Keratinocyte (primary cell): ENCODE measurements at regions not wholly inside any gene's neighbourhood (a gene's known extent, or its start where the extent isn't known, plus 50 kb on each side); places are given as distances from the start of the nearest gene placed in this dataset.
A peak's percentile ranks its signal among the peaks of the same experiment; 100 is the strongest.

Experiments used
- DNase-seq: peaks from one replicate; pipeline ENCODE4 v3.0.0-alpha.2; 2011; ENCODE audit warnings: low read depth, missing footprints, low spot score
- FAIRE-seq: peaks from 2 replicates; lab custom pipeline; 2011; peaks lifted over from hg19 to GRCh38; lab: Jason Lieb, UNC
- H2AFZ ChIP-seq: 2 replicates; pipeline ENCODE4 v1.6.0; 2012; ENCODE audit warnings: low read length, control low read depth, inconsistent platforms; ENCODE audit not compliant: control insufficient read depth
- H3K27ac ChIP-seq: 2 replicates; pipeline ENCODE4 v1.5.1; 2011; ENCODE audit warnings: low read length; ENCODE audit not compliant: control insufficient read depth, insufficient read depth
- H3K27me3 ChIP-seq: 3 replicates; pipeline ENCODE4 v1.6.0; 2011; ENCODE audit warnings: low read length; ENCODE audit not compliant: control insufficient read depth, insufficient read depth; ENCODE audit errors: extremely low read depth
- H3K36me3 ChIP-seq, 2 experiments: 2 replicates in 1 of 2; 3 replicates in 1 of 2; pipeline ENCODE4 v1.5.1; 2011; ENCODE audit warnings: low read length in 2 of 2, mild to moderate bottlenecking in 1 of 2; ENCODE audit not compliant: control insufficient read depth in 2 of 2, insufficient read depth in 2 of 2; ENCODE audit errors: extremely low read depth in 1 of 2
- H3K4me1 ChIP-seq: 3 replicates; pipeline ENCODE4 v1.5.1; 2011; ENCODE audit warnings: low read length; ENCODE audit not compliant: control insufficient read depth, insufficient read depth; ENCODE audit errors: extremely low read depth
- H3K4me2 ChIP-seq: 3 replicates; pipeline ENCODE4 v1.6.0; 2011; ENCODE audit warnings: low read depth, low read length; ENCODE audit not compliant: control insufficient read depth, insufficient read depth; ENCODE audit errors: extremely low read depth
- H3K4me3 ChIP-seq, 3 experiments: fragments of 200-600 bp in 1 of 3; sonication (generic) in 1 of 3; 2 replicates in 2 of 3; 3 replicates in 1 of 3; pipeline ENCODE4 v1.5.1; 2011 to 2016; ENCODE audit warnings: low read length in 3 of 3, mild to moderate bottlenecking in 3 of 3, control low read depth in 2 of 3, inconsistent platforms in 1 of 3, low read depth in 1 of 3, mixed read lengths in 1 of 3, mixed run types in 1 of 3, moderate library complexity in 1 of 3; ENCODE audit not compliant: control insufficient read depth in 2 of 3, insufficient read depth in 2 of 3; ENCODE audit errors: extremely low read depth in 1 of 3
- H3K79me2 ChIP-seq: 2 replicates; pipeline ENCODE4 v1.6.0; 2012; ENCODE audit warnings: low read length; ENCODE audit not compliant: control insufficient read depth, insufficient read depth
- H3K9ac ChIP-seq: 3 replicates; pipeline ENCODE4 v1.6.0; 2011; ENCODE audit warnings: low read length; ENCODE audit not compliant: control insufficient read depth, insufficient read depth; ENCODE audit errors: extremely low read depth
- H3K9me1 ChIP-seq: 3 replicates; pipeline ENCODE4 v1.6.0; 2011; ENCODE audit warnings: low read length; ENCODE audit not compliant: control insufficient read depth, insufficient read depth; ENCODE audit errors: extremely low read depth
- H3K9me3 ChIP-seq: 2 replicates; pipeline ENCODE4 v1.5.1; 2012; ENCODE audit warnings: low read depth, low read length; ENCODE audit not compliant: control insufficient read depth
- H4K20me1 ChIP-seq: 3 replicates; pipeline ENCODE4 v1.6.0; 2011; ENCODE audit warnings: low read length; ENCODE audit not compliant: control insufficient read depth, insufficient read depth; ENCODE audit errors: extremely low read depth
- CTCF ChIP-seq, 3 experiments: IDR thresholded peaks in 1 of 3; conservative IDR thresholded peaks in 1 of 3; optimal IDR thresholded peaks in 1 of 3; 2 replicates in 2 of 3; 3 replicates in 1 of 3; pipeline versions ENCODE3 to v1.5.1; 2011; ENCODE audit warnings: low read length in 3 of 3, mild to moderate bottlenecking in 3 of 3, moderate library complexity in 2 of 3, control low read depth in 1 of 3, inconsistent platforms in 1 of 3; ENCODE audit not compliant: insufficient read depth in 2 of 3; ENCODE audit errors: extremely low read depth in 1 of 3
- EZH2 ChIP-seq: IDR thresholded peaks from one replicate; pipeline ENCODE4 v1.6.1; 2012; ENCODE audit warnings: inconsistent platforms, mild to moderate bottlenecking, low read length, moderate library complexity
- dilution Hi-C: fragments of 300-500 bp; cut with MboI; formaldehyde crosslinking; loops from one replicate; pipeline ENCODE4 v1.7.0; 2020; ENCODE audit warnings: low sequenced_read_pairs; ENCODE audit not compliant: extremely low pct_ligation_motif_present

DNA sequence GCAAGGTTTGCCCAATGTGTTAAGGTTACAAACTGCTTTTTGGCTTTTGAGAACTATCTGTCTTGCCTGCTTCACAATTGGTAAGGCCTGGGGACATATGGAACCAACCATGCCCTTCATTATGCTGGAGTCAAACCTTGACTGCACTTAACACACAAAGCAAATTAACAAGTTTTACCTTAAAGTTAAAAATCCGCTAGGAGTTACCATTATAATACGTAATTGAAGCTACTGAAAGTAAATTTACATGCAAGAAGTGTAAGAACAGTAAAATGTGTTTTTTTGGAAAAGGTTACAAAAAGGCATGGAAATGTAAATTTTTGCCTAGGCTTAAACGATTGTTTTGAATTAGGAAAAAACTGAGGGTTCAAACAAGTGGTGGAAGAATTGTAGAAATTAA is 69.7 kb downstream of the BMP15 start:
- H3K4me3 ChIP-seq, result no peak overlapping the region
- H3K27ac ChIP-seq, result no peak overlapping the region
- no peaks in the 10 kb centered on the region for H3K4me1 ChIP-seq
- DNase-seq (no peak), FAIRE-seq (no peak)
- no peaks in the 10 kb centered on the region for H3K79me2 ChIP-seq
- H3K27me3 ChIP-seq, result no peaks in the 10 kb centered on the region
- H3K4me2 ChIP-seq, result no peak overlapping the region
- H3K9me1 ChIP-seq, result no peaks in the 10 kb centered on the region
- no peak overlapping the region for H3K9ac ChIP-seq
- no peaks in the 10 kb centered on the region for H3K36me3 ChIP-seq
- dilution Hi-C loops, result no loop called here
- H2AFZ ChIP-seq, result no peak overlapping the region
- H4K20me1 ChIP-seq, result no peaks in the 10 kb centered on the region
- TF ChIP-seq EZH2 (no peak), CTCF (optimal IDR thresholded peaks at IDR 0.05 in 1 of 3, IDR thresholded peaks at IDR 0.05 in 1 of 3, conservative IDR thresholded peaks at IDR 0.05 in 1 of 3; ENCODE audit: extremely low read depth in 1 of 3, insufficient read depth in 2 of 3, low read length in 3 of 3) (no peak)
- no peaks in the 10 kb centered on the region for H3K9me3 ChIP-seq

DNA sequence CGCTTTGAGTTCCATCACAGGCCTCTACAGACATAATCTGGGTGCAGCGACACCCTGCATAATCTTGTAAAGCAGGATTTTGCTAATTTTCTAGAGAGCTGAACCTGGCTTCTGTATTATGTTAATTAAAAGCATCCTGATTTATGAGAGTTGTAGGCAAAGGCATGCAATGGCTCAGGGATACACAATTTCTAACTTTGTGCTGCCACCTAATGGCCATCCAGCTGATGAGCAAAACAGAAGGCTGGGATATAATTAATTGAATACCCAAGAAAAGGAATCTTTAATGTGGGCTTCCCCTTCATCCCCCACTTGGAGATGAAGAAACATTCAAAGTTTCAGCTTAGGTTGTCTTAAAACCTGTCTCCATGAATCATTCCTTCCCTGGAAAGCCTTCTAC is 78.1 kb downstream of the BMP15 start:
- H3K79me2 ChIP-seq, result no peaks in the 10 kb centered on the region
- no peaks in the 10 kb centered on the region for H3K9me1 ChIP-seq
- no peak for FAIRE-seq
- no peaks in the 10 kb centered on the region for H3K36me3 ChIP-seq
- TF ChIP-seq EZH2, result no peak
- TF ChIP-seq CTCF (optimal IDR thresholded peaks at IDR 0.05 in 1 of 3, IDR thresholded peaks at IDR 0.05 in 1 of 3, conservative IDR thresholded peaks at IDR 0.05 in 1 of 3; ENCODE audit: extremely low read depth in 1 of 3, insufficient read depth in 2 of 3, low read length in 3 of 3), result peak; percentile 50 to 60 (median 50)
- no peak overlapping the region for H2AFZ ChIP-seq
- no peak overlapping the region for H3K4me2 ChIP-seq
- no peaks in the 10 kb centered on the region for H4K20me1 ChIP-seq
- no peaks in the 10 kb centered on the region for H3K9me3 ChIP-seq
- no peak overlapping the region for H3K4me3 ChIP-seq
- dilution Hi-C loops, result no loop called here
- DNase-seq, result no peak
- H3K27ac ChIP-seq, result no peak overlapping the region
- H3K27me3 ChIP-seq, result no peaks in the 10 kb centered on the region
- no peak overlapping the region for H3K9ac ChIP-seq
- H3K4me1 ChIP-seq, result no peaks in the 10 kb centered on the region
